ENCODE measurements at regions not wholly inside any gene's neighbourhood (a gene's known extent, or its start where the extent isn't known, plus 50 kb on each side); places are given as distances from the start of the nearest gene placed in this dataset.

GRCh38 chr15:87483468-87483867 lies 773.1 kb downstream of the NTRK3 start:
- DNase-seq (no peak), ATAC-seq (ENCODE audit: insufficient read depth, low read depth) (no peak)
- no peaks in the 10 kb centered on the region for H3K27me3 ChIP-seq (ENCODE audit: insufficient read depth, low read length, poor library complexity)
- TF ChIP-seq, protein P1, sequence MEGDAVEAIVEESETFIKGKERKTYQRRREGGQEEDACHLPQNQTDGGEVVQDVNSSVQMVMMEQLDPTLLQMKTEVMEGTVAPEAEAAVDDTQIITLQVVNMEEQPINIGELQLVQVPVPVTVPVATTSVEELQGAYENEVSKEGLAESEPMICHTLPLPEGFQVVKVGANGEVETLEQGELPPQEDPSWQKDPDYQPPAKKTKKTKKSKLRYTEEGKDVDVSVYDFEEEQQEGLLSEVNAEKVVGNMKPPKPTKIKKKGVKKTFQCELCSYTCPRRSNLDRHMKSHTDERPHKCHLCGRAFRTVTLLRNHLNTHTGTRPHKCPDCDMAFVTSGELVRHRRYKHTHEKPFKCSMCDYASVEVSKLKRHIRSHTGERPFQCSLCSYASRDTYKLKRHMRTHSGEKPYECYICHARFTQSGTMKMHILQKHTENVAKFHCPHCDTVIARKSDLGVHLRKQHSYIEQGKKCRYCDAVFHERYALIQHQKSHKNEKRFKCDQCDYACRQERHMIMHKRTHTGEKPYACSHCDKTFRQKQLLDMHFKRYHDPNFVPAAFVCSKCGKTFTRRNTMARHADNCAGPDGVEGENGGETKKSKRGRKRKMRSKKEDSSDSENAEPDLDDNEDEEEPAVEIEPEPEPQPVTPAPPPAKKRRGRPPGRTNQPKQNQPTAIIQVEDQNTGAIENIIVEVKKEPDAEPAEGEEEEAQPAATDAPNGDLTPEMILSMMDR (IDR thresholded peaks at IDR 0.05; ENCODE audit: borderline replicate concordance, extremely low read depth, low read length, poor library complexity, severe bottlenecking), result no peak
- no peak for TF ChIP-seq EZH2 (IDR thresholded peaks at IDR 0.05; ENCODE audit: borderline replicate concordance, low read depth, low read length, severe bottlenecking)
- no peak overlapping the region for H2AFZ ChIP-seq (ENCODE audit: low read depth, low read length)
- no peaks in the 10 kb centered on the region for H3K9me3 ChIP-seq (ENCODE audit: insufficient read depth, low read length, severe bottlenecking)
- H4K20me1 ChIP-seq (ENCODE audit: insufficient read depth, low read length), result no peaks in the 10 kb centered on the region
- no peak overlapping the region for H3K9ac ChIP-seq (ENCODE audit: low read depth, low read length)
- H3K27ac ChIP-seq (ENCODE audit: low read length), result no peak overlapping the region
- no peak overlapping the region for H3K4me3 ChIP-seq (ENCODE audit: low read depth in 1 of 2, low read length in 2 of 2)
- H3K36me3 ChIP-seq (ENCODE audit: insufficient read depth, low read length), result no peaks in the 10 kb centered on the region
- H3K79me2 ChIP-seq (ENCODE audit: insufficient read depth, low read length), result no peaks in the 10 kb centered on the region
- H3K4me2 ChIP-seq (ENCODE audit: insufficient read depth, low read length), result no peak overlapping the region
- no peaks in the 10 kb centered on the region for H3K4me1 ChIP-seq (ENCODE audit: insufficient read depth, low read length)

- Histone ChIP-seq H3K27me3 (ENCODE audit: insufficient read depth, low read length, poor library complexity) (no peaks in the 10 kb centered on the region), H3K36me3 (ENCODE audit: insufficient read depth, low read length) (no peaks in the 10 kb centered on the region), H4K20me1 (ENCODE audit: insufficient read depth, low read length) (no peaks in the 10 kb centered on the region), H3K4me1 (ENCODE audit: insufficient read depth, low read length) (no peaks in the 10 kb centered on the region), H3K4me3 (ENCODE audit: low read depth in 1 of 2, low read length in 2 of 2) (no peak overlapping the region), H3K9me3 (ENCODE audit: insufficient read depth, low read length, severe bottlenecking) (no peaks in the 10 kb centered on the region), H2AFZ (ENCODE audit: low read depth, low read length) (no peak overlapping the region), H3K27ac (ENCODE audit: low read length) (no peak overlapping the region), H3K79me2 (ENCODE audit: insufficient read depth, low read length) (no peaks in the 10 kb centered on the region), H3K9ac (ENCODE audit: low read depth, low read length) (no peak overlapping the region), H3K4me2 (ENCODE audit: insufficient read depth, low read length) (no peak overlapping the region)
- ATAC-seq (ENCODE audit: insufficient read depth, low read depth) (no peak), DNase-seq (no peak)
- TF ChIP-seq, protein P1 (IDR thresholded peaks at IDR 0.05; ENCODE audit: borderline replicate concordance, extremely low read depth, low read length, poor library complexity, severe bottlenecking), result no peak
- no peak for TF ChIP-seq EZH2 (IDR thresholded peaks at IDR 0.05; ENCODE audit: borderline replicate concordance, low read depth, low read length, severe bottlenecking)
These were observed 775.4 kb downstream of the NTRK3 start for GRCh38 chr15:87481126-87481525.

- ATAC-seq (ENCODE audit: insufficient read depth, low read depth), result no peak
- no peaks in the 10 kb centered on the region for H4K20me1 ChIP-seq (ENCODE audit: insufficient read depth, low read length)
- H3K27ac ChIP-seq (ENCODE audit: low read length), result no peak overlapping the region
- H3K9me3 ChIP-seq (ENCODE audit: insufficient read depth, low read length, severe bottlenecking), result no peaks in the 10 kb centered on the region
- no peaks in the 10 kb centered on the region for H3K27me3 ChIP-seq (ENCODE audit: insufficient read depth, low read length, poor library complexity)
- H3K9ac ChIP-seq (ENCODE audit: low read depth, low read length), result no peak overlapping the region
- H3K4me1 ChIP-seq (ENCODE audit: insufficient read depth, low read length), result no peaks in the 10 kb centered on the region
- DNase-seq, result no peak
- TF ChIP-seq, protein P1 (IDR thresholded peaks at IDR 0.05; ENCODE audit: borderline replicate concordance, extremely low read depth, low read length, poor library complexity, severe bottlenecking), result no peak
- no peak overlapping the region for H3K4me3 ChIP-seq (ENCODE audit: low read depth in 1 of 2, low read length in 2 of 2)
- H2AFZ ChIP-seq (ENCODE audit: low read depth, low read length), result no peak overlapping the region
- no peaks in the 10 kb centered on the region for H3K79me2 ChIP-seq (ENCODE audit: insufficient read depth, low read length)
- H3K36me3 ChIP-seq (ENCODE audit: insufficient read depth, low read length), result no peaks in the 10 kb centered on the region
- H3K4me2 ChIP-seq (ENCODE audit: insufficient read depth, low read length), result no peak overlapping the region
These were observed 777.9 kb downstream of the NTRK3 start for GRCh38 chr15:87478687-87479072.
